OCI-LY3 (cell line): ENCODE measurements at regions not wholly inside any gene's neighbourhood (a gene's known extent, or its start where the extent isn't known, plus 50 kb on each side); places are given as distances from the start of the nearest gene placed in this dataset.

Experiments
- H2AFZ ChIP-seq: fragments of 200-600, 300-600 bp; shearing (Covaris generic); 2 replicates; pipeline ENCODE4 v1.6.0; 2014; ENCODE audit warnings: antibody characterized with exemption, low read depth, low read length
- H3K27ac ChIP-seq: fragments of 200-600, 300-600 bp; sonication (generic); 2 replicates; pipeline ENCODE4 v1.5.1; 2014; ENCODE audit warnings: mild to moderate bottlenecking, low read length, moderate library complexity, mixed read lengths
- H3K27me3 ChIP-seq: fragments of 200-600, 300-600 bp; sonication (generic); 2 replicates; pipeline ENCODE4 v1.6.1; 2014; ENCODE audit warnings: low read depth, low read length, mixed read lengths
- H3K36me3 ChIP-seq: fragments of 200-600, 300-600 bp; sonication (generic); replicated peaks from 2 replicates; pipeline ENCODE3; 2014; ENCODE audit warnings: low read depth, low read length, mixed read lengths
- H3K4me1 ChIP-seq: fragments of 300-600, 200-600 bp; sonication (generic); 2 replicates; pipeline ENCODE4 v1.6.1; 2014; ENCODE audit warnings: low read length, mixed read lengths
- H3K4me2 ChIP-seq: fragments of 200-600, 300-600 bp; sonication (generic); 2 replicates; pipeline ENCODE4 v1.6.1; 2014; ENCODE audit warnings: low read length, mixed read lengths
- H3K4me3 ChIP-seq: fragments of 300-600, 200-600 bp; sonication (generic); 2 replicates; pipeline ENCODE4 v1.5.1; 2014; ENCODE audit warnings: antibody characterized with exemption, mild to moderate bottlenecking, low read length, moderate library complexity
- H3K79me2 ChIP-seq: fragments of 300-600, 200-600 bp; shearing (Covaris generic); 2 replicates; pipeline ENCODE4 v1.6.1; 2014; ENCODE audit warnings: mild to moderate bottlenecking, low read length, mixed read lengths
- H3K9ac ChIP-seq: fragments of 300-600, 200-600 bp; shearing (Covaris generic); 2 replicates; pipeline ENCODE4 v1.6.0; 2014; ENCODE audit warnings: mild to moderate bottlenecking, low read length, moderate library complexity
- H3K9me3 ChIP-seq: fragments of 200-600, 300-600 bp; shearing (Covaris generic); 2 replicates; pipeline ENCODE4 v1.6.1; 2014; ENCODE audit warnings: low read length, mixed read lengths; ENCODE audit not compliant: insufficient read depth
- H4K20me1 ChIP-seq: fragments of 200-600, 300-600 bp; sonication (generic); 2 replicates; pipeline ENCODE4 v1.6.1; 2016; ENCODE audit warnings: low read length, mixed read lengths; ENCODE audit not compliant: insufficient read depth
- EZH2phosphoT487 ChIP-seq: fragments of 200-600 bp; shearing (Covaris generic); IDR thresholded peaks from 2 replicates; pipeline ENCODE4 v1.6.1; 2018; ENCODE audit warnings: antibody characterized with exemption, mixed run types, low read depth
- TF ChIP-seq, protein P1 (sequence below): fragments of 200-600, 300-600 bp; sonication (generic); IDR thresholded peaks from 2 replicates; pipeline ENCODE4 v1.5.1; 2014; ENCODE audit warnings: antibody characterized with exemption, low read length, low read depth

DNA sequence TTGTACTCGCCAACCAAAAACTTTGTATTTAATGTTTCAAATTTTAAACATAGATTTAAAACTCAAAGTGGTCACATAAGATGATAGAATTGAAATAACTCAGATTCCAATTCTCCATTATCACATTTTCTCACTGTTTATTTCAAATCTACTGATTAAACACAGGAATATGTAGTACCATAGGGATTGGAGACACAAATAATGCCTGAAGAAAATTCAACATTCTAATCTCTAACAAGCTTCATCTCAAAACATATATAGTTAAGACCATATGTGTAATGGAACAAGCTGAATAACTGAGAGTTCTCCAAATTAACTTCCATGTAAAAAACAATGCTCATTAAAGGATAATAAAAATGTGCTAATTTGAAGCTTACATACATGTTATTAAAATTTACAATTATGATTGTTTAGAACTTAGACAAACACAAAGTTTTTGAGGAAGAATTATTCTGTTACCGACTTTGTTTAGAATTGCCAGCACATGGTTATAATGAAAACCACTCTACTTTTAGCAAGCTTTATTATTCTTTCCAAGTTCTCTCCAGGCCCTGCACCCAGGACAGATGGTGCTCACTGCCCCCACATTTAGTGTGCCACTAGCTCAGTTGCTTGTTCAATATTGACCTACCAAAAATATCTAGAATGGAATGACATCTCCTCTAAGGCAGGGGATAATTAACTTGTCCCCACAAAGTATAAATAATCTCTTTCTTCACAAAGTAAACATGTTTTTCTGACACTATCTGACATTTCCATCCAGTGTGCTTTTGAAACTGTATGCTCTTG, 467.2 kb downstream of the TTLL7 start:
- Histone ChIP-seq H3K79me2 (no peaks in the 10 kb centered on the region), H3K36me3 (no peaks in the 10 kb centered on the region)

DNA sequence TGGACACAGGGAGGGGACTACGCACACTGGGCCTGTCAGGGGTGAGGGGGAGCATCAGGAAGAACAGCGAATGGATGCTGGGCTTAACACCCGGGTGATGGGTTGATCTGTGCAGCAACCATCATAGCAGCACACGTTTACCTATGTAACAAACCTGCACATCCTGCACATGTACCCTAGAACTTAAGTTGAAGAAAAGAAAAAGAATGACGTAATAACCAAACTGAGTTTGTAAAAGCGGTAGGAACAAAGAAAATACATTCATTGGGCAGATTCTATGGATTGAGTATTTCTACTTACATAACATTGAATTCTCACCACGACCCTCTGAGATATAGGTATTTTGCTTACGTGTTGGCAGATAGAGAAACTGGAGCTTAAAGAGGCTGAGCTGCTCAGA, 468.4 kb downstream of the TTLL7 start:
- H3K9me3 ChIP-seq = no peaks in the 10 kb centered on the region
- H3K4me1 ChIP-seq = no peaks in the 10 kb centered on the region
- no peak overlapping the region for H3K9ac ChIP-seq
- H2AFZ ChIP-seq = no peak overlapping the region
- TF ChIP-seq, protein P1, sequence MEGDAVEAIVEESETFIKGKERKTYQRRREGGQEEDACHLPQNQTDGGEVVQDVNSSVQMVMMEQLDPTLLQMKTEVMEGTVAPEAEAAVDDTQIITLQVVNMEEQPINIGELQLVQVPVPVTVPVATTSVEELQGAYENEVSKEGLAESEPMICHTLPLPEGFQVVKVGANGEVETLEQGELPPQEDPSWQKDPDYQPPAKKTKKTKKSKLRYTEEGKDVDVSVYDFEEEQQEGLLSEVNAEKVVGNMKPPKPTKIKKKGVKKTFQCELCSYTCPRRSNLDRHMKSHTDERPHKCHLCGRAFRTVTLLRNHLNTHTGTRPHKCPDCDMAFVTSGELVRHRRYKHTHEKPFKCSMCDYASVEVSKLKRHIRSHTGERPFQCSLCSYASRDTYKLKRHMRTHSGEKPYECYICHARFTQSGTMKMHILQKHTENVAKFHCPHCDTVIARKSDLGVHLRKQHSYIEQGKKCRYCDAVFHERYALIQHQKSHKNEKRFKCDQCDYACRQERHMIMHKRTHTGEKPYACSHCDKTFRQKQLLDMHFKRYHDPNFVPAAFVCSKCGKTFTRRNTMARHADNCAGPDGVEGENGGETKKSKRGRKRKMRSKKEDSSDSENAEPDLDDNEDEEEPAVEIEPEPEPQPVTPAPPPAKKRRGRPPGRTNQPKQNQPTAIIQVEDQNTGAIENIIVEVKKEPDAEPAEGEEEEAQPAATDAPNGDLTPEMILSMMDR = no peak
- TF ChIP-seq EZH2phosphoT487 = no peak
- no peak overlapping the region for H3K4me2 ChIP-seq
- no peaks in the 10 kb centered on the region for H4K20me1 ChIP-seq
- H3K79me2 ChIP-seq = no peaks in the 10 kb centered on the region
- H3K36me3 ChIP-seq = no peaks in the 10 kb centered on the region
- no peak overlapping the region for H3K27ac ChIP-seq
- H3K4me3 ChIP-seq = no peak overlapping the region
- H3K27me3 ChIP-seq = no peaks in the 10 kb centered on the region

More for the DNA sequence above, 467.2 kb downstream of the TTLL7 start:
- no peak overlapping the region for H3K27ac ChIP-seq
- no peak overlapping the region for H3K9ac ChIP-seq
- H3K9me3 ChIP-seq = no peaks in the 10 kb centered on the region
- H3K4me1 ChIP-seq = no peaks in the 10 kb centered on the region
- TF ChIP-seq EZH2phosphoT487 = no peak
- TF ChIP-seq, protein P1 = no peak
- H3K4me2 ChIP-seq = no peak overlapping the region
- no peaks in the 10 kb centered on the region for H4K20me1 ChIP-seq
- H2AFZ ChIP-seq = no peak overlapping the region
- H3K4me3 ChIP-seq = no peak overlapping the region
- no peaks in the 10 kb centered on the region for H3K27me3 ChIP-seq

DNA sequence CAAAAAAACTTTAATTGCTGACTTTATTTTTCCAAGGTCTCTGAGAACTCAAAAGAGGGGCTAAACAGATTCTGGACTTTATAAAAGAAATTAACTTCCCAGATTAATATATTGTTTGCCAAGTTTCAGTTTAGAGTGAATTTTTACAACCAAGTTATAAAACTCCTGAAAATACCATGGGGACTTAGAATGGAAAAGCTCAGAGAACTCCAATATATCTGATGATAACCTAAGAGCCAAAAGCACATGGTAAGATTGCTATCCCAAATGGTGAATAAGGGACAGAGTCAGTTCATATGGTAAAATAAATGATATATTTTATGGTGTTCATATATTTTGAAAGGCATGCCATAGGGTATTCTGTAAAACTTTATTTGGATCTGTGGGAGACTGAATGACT, 470.9 kb downstream of the TTLL7 start:
- H3K4me2 ChIP-seq = no peak overlapping the region
- no peaks in the 10 kb centered on the region for H3K9me3 ChIP-seq
- no peaks in the 10 kb centered on the region for H3K27me3 ChIP-seq
- no peaks in the 10 kb centered on the region for H3K36me3 ChIP-seq
- TF ChIP-seq EZH2phosphoT487 = no peak
- TF ChIP-seq, protein P1 = no peak
- H3K9ac ChIP-seq = no peak overlapping the region
- H3K4me1 ChIP-seq = no peaks in the 10 kb centered on the region
- H2AFZ ChIP-seq = no peak overlapping the region
- H3K27ac ChIP-seq = no peak overlapping the region
- H4K20me1 ChIP-seq = no peaks in the 10 kb centered on the region
- H3K4me3 ChIP-seq = no peak overlapping the region
- H3K79me2 ChIP-seq = no peaks in the 10 kb centered on the region

DNA sequence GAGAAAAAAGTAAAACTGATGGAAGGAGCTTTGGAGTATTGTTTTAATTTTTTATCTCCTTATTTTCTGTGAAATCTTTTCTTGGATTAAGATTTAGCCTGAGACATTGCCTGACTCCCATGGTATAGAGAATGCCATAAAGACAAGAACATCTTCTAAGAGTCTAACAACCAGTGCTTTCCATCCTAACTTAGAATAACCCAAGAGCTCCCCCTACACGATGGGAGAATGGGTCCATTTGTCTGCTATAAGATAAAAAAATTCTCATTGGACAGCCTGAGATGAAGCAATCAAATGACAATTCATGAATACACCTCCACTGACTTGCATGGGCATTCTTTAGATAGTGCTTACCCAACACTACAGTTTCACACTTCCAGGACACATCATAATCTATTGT, 478.1 kb downstream of the TTLL7 start:
- Histone ChIP-seq H3K4me2 (no peak overlapping the region), H3K27ac (no peak overlapping the region), H3K4me3 (no peak overlapping the region), H3K79me2 (no peaks in the 10 kb centered on the region), H3K9ac (no peak overlapping the region), H4K20me1 (no peaks in the 10 kb centered on the region), H3K9me3 (no peaks in the 10 kb centered on the region), H2AFZ (no peak overlapping the region), H3K4me1 (peaks cover 9% of the 10 kb centered on the region), H3K36me3 (no peaks in the 10 kb centered on the region), H3K27me3 (no peaks in the 10 kb centered on the region)
- no peak for TF ChIP-seq EZH2phosphoT487
- TF ChIP-seq, protein P1 = peak; percentile 28
